HL-60 (cell line): ENCODE measurements at regions not wholly inside any gene's neighbourhood (a gene's known extent, or its start where the extent isn't known, plus 50 kb on each side); places are given as distances from the start of the nearest gene placed in this dataset.

Experiments
- CTCF ChIP-seq: IDR thresholded peaks from one replicate; pipeline ENCODE4 v1.5.1; 2011; ENCODE audit warnings: low read length, control low read depth, inconsistent platforms; ENCODE audit not compliant: insufficient read depth
- SPI1 ChIP-seq: IDR thresholded peaks from 2 replicates; pipeline ENCODE4 v1.6.1; 2012; ENCODE audit warnings: low read depth, mild to moderate bottlenecking, borderline replicate concordance
- TF ChIP-seq, protein P1 (sequence below): IDR thresholded peaks from 2 replicates; pipeline ENCODE4 v1.6.1; 2012; ENCODE audit warnings: low read depth; ENCODE audit not compliant: insufficient replicate concordance

GRCh38 chr2:9707611-9708160 is 76.9 kb upstream of the YWHAQ start:
- TF ChIP-seq SPI1 (no peak), CTCF (no peak)
- TF ChIP-seq, protein P1, sequence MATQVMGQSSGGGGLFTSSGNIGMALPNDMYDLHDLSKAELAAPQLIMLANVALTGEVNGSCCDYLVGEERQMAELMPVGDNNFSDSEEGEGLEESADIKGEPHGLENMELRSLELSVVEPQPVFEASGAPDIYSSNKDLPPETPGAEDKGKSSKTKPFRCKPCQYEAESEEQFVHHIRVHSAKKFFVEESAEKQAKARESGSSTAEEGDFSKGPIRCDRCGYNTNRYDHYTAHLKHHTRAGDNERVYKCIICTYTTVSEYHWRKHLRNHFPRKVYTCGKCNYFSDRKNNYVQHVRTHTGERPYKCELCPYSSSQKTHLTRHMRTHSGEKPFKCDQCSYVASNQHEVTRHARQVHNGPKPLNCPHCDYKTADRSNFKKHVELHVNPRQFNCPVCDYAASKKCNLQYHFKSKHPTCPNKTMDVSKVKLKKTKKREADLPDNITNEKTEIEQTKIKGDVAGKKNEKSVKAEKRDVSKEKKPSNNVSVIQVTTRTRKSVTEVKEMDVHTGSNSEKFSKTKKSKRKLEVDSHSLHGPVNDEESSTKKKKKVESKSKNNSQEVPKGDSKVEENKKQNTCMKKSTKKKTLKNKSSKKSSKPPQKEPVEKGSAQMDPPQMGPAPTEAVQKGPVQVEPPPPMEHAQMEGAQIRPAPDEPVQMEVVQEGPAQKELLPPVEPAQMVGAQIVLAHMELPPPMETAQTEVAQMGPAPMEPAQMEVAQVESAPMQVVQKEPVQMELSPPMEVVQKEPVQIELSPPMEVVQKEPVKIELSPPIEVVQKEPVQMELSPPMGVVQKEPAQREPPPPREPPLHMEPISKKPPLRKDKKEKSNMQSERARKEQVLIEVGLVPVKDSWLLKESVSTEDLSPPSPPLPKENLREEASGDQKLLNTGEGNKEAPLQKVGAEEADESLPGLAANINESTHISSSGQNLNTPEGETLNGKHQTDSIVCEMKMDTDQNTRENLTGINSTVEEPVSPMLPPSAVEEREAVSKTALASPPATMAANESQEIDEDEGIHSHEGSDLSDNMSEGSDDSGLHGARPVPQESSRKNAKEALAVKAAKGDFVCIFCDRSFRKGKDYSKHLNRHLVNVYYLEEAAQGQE, result no peak
